ENCODE measurements at regions not wholly inside any gene's neighbourhood (a gene's known extent, or its start where the extent isn't known, plus 50 kb on each side); places are given as distances from the start of the nearest gene placed in this dataset.

DNA sequence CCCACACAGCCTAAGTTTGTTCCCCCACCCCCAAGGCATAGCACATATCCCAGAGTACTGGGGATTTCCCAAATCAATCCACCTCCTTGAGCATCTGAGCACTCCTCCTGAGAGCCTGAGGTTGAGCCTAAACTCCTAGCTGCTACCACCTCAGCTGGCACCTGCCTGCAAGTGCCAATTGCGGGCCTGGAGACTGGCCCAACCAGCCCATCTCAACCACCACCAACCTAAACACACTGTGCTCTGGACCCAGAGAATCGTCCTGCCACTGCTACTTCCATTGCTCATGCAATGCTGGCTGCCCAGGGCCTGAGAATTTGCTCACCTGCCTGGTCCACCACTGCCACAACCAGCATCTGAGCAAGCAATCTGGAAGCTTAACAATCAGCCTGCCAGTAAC, 177.1 kb downstream of the FGF13 start:
- WGBS (ENCODE audit: insufficient coverage), result 58% methylated on average over 2 of the region's 2 CpGs
- H3K36me3 ChIP-seq (ENCODE audit: control insufficient read depth, insufficient read depth, low read length), result no peaks in the 10 kb centered on the region

GRCh38 chrX:138519296-138519695, 192.2 kb downstream of the FGF13 start:
- Histone ChIP-seq H3K36me3 (ENCODE audit: control insufficient read depth, insufficient read depth, low read length) (no peaks in the 10 kb centered on the region), H3K27ac (ENCODE audit: low read length) (peak overlapping the region; percentile 11), H3K4me1 (ENCODE audit: control insufficient read depth, insufficient read depth, low read length) (no peaks in the 10 kb centered on the region), H3K27me3 (ENCODE audit: control insufficient read depth, insufficient read depth, low read length) (no peaks in the 10 kb centered on the region), H3K9me3 (replicated peaks; ENCODE audit: control insufficient read depth, low read depth, low read length) (no peaks in the 10 kb centered on the region), H3K4me3 (ENCODE audit: low read length) (no peak overlapping the region)
- WGBS (ENCODE audit: insufficient coverage), result no CpG with 5 or more reads among the region's 2 CpGs
- peak; percentile 95 for DNase-seq

More for the DNA sequence above, 177.1 kb downstream of the FGF13 start:
- Histone ChIP-seq H3K4me1 (ENCODE audit: control insufficient read depth, insufficient read depth, low read length) (no peaks in the 10 kb centered on the region), H3K27ac (ENCODE audit: low read length) (no peak overlapping the region), H3K9me3 (replicated peaks; ENCODE audit: control insufficient read depth, low read depth, low read length) (no peaks in the 10 kb centered on the region), H3K4me3 (ENCODE audit: low read length) (no peak overlapping the region), H3K27me3 (ENCODE audit: control insufficient read depth, insufficient read depth, low read length) (peaks cover 2% of the 10 kb centered on the region)
- no peak for DNase-seq

GRCh38 chrX:138504273-138504672, 207.2 kb downstream of the FGF13 start:
- 61% methylated on average over 2 of the region's 3 CpGs for WGBS (ENCODE audit: insufficient coverage)
- Histone ChIP-seq H3K27me3 (ENCODE audit: control insufficient read depth, insufficient read depth, low read length) (no peaks in the 10 kb centered on the region), H3K36me3 (ENCODE audit: control insufficient read depth, insufficient read depth, low read length) (no peaks in the 10 kb centered on the region), H3K27ac (ENCODE audit: low read length) (no peak overlapping the region), H3K4me3 (ENCODE audit: low read length) (no peak overlapping the region), H3K9me3 (replicated peaks; ENCODE audit: control insufficient read depth, low read depth, low read length) (no peaks in the 10 kb centered on the region), H3K4me1 (ENCODE audit: control insufficient read depth, insufficient read depth, low read length) (no peaks in the 10 kb centered on the region)
- peak; percentile 78 for DNase-seq

GRCh38 chrX:138492371-138492770, 219.1 kb downstream of the FGF13 start:
- WGBS (ENCODE audit: insufficient coverage), result no CpG with 5 or more reads among the region's 3 CpGs
- no peaks in the 10 kb centered on the region for H3K4me1 ChIP-seq (ENCODE audit: control insufficient read depth, insufficient read depth, low read length)
- no peak overlapping the region for H3K27ac ChIP-seq (ENCODE audit: low read length)

DNA sequence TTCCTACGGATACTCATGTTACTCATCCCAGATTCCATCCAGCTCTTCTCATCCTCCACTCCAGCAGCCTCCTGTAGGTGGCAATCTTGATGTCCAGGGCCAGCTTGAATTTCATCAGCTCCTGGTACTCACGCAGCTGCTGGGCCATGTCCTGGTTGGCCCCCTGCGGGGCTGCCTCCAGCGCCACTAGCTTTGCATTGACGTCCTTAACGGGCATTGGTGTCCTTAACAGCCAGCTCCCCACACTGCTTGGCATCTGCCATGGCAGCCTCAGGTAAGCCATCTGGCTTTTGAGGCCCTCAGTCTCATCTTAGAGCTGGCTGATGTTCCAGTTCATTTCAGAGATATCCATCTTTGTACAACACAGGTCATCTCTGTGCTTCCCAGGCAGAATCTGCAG, 223.7 kb downstream of the FGF13 start:
- Histone ChIP-seq H3K9me3 (replicated peaks; ENCODE audit: control insufficient read depth, low read depth, low read length) (no peaks in the 10 kb centered on the region), H3K27me3 (ENCODE audit: control insufficient read depth, insufficient read depth, low read length) (peaks cover 16% of the 10 kb centered on the region), H3K36me3 (ENCODE audit: control insufficient read depth, insufficient read depth, low read length) (no peaks in the 10 kb centered on the region), H3K4me1 (ENCODE audit: control insufficient read depth, insufficient read depth, low read length) (no peaks in the 10 kb centered on the region), H3K4me3 (ENCODE audit: low read length) (no peak overlapping the region), H3K27ac (ENCODE audit: low read length) (no peak overlapping the region)
- DNase-seq, result no peak
- WGBS (ENCODE audit: insufficient coverage), result 77% methylated on average over 6 of the region's 6 CpGs

More at GRCh38 chrX:138492371-138492770, 219.1 kb downstream of the FGF13 start:
- Histone ChIP-seq H3K4me3 (ENCODE audit: low read length) (no peak overlapping the region), H3K27me3 (ENCODE audit: control insufficient read depth, insufficient read depth, low read length) (peaks cover 11% of the 10 kb centered on the region), H3K9me3 (replicated peaks; ENCODE audit: control insufficient read depth, low read depth, low read length) (no peaks in the 10 kb centered on the region), H3K36me3 (ENCODE audit: control insufficient read depth, insufficient read depth, low read length) (no peaks in the 10 kb centered on the region)
- DNase-seq, result no peak

GRCh38 chrX:138485767-138486166, 225.8 kb downstream of the FGF13 start:
- Histone ChIP-seq H3K27me3 (ENCODE audit: control insufficient read depth, insufficient read depth, low read length) (peaks cover 17% of the 10 kb centered on the region), H3K4me3 (ENCODE audit: low read length) (no peak overlapping the region), H3K4me1 (ENCODE audit: control insufficient read depth, insufficient read depth, low read length) (no peaks in the 10 kb centered on the region), H3K27ac (ENCODE audit: low read length) (no peak overlapping the region), H3K36me3 (ENCODE audit: control insufficient read depth, insufficient read depth, low read length) (no peaks in the 10 kb centered on the region), H3K9me3 (replicated peaks; ENCODE audit: control insufficient read depth, low read depth, low read length) (no peaks in the 10 kb centered on the region)
- no CpG with 5 or more reads among the region's 1 CpG for WGBS (ENCODE audit: insufficient coverage)
- no peak for DNase-seq

DNA sequence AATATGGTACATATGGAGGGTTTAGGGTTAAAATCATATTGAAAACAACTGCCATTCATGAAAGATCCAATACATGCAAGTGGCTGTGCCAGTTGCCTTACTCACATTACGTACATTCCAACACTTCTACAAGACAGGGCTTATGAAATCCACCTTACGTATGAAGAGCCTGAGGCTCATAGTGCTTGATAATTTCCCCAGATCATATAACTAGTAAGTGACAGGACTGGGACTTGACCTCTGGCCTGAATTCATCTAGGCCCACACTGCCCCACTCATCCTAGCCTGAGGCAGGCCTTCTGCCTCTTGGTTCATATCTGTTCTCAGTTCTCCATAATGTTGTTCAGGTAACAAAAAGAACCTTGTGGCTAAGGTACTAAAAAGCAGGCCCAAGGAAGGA, 226.3 kb downstream of the FGF13 start:
- H3K4me1 ChIP-seq (ENCODE audit: control insufficient read depth, insufficient read depth, low read length), result no peaks in the 10 kb centered on the region
- H3K27ac ChIP-seq (ENCODE audit: low read length), result no peak overlapping the region
- no peaks in the 10 kb centered on the region for H3K36me3 ChIP-seq (ENCODE audit: control insufficient read depth, insufficient read depth, low read length)
- DNase-seq, result no peak
- peaks cover 17% of the 10 kb centered on the region for H3K27me3 ChIP-seq (ENCODE audit: control insufficient read depth, insufficient read depth, low read length)
- WGBS (ENCODE audit: insufficient coverage), result no CpG with 5 or more reads among the region's 2 CpGs
- H3K9me3 ChIP-seq (replicated peaks; ENCODE audit: control insufficient read depth, low read depth, low read length), result no peaks in the 10 kb centered on the region
- H3K4me3 ChIP-seq (ENCODE audit: low read length), result no peak overlapping the region

DNA sequence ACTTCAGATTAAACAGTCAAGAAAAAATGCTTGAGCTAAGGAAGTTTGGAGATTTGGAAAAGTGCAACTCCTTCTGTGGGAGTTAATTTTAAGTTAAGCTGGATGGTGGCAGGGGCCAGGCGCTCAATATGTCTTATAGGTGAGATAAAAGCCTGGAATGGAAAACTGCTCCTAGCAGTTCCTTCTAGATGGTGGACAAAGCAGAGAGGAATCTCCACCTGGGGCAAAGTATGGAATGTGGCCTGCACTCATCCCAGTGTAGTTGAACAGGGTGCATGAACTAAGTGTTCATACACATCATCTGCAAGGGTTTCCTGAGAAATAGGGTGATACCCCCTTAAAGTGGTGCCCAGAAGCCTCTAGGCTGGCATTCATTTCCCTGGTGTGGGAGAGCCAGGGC, 227.1 kb downstream of the FGF13 start:
- 73% methylated on average over 1 of the region's 1 CpG for WGBS (ENCODE audit: insufficient coverage)

DNA sequence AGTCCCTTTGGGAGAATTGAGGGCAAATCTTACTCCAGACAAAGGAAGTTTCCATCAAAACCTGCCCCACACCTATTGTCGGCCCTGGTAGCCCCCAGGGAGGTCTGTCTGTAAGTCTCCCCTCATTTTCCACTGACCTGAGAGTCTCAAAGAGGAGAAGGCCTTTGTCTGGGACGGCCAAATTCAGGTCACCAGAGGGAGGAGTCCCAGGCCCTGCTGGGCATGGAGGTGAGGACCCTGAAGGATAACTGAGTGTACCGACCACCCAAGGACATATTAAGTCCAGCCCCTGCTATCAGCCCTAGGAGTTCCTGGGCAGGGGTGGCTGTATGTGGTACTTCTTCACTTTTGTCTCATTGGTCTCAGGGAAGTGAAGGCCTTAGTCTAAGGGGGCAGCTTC, 229.9 kb downstream of the FGF13 start:
- Histone ChIP-seq H3K4me1 (ENCODE audit: control insufficient read depth, insufficient read depth, low read length) (no peaks in the 10 kb centered on the region), H3K36me3 (ENCODE audit: control insufficient read depth, insufficient read depth, low read length) (no peaks in the 10 kb centered on the region), H3K4me3 (ENCODE audit: low read length) (no peak overlapping the region), H3K9me3 (replicated peaks; ENCODE audit: control insufficient read depth, low read depth, low read length) (no peaks in the 10 kb centered on the region), H3K27ac (ENCODE audit: low read length) (no peak overlapping the region), H3K27me3 (ENCODE audit: control insufficient read depth, insufficient read depth, low read length) (peaks cover 9% of the 10 kb centered on the region)
- no CpG with 5 or more reads among the region's 3 CpGs for WGBS (ENCODE audit: insufficient coverage)
- DNase-seq, result no peak

More for the DNA sequence above, 227.1 kb downstream of the FGF13 start:
- no peak for DNase-seq
- Histone ChIP-seq H3K4me1 (ENCODE audit: control insufficient read depth, insufficient read depth, low read length) (no peaks in the 10 kb centered on the region), H3K36me3 (ENCODE audit: control insufficient read depth, insufficient read depth, low read length) (no peaks in the 10 kb centered on the region), H3K27me3 (ENCODE audit: control insufficient read depth, insufficient read depth, low read length) (peaks cover 17% of the 10 kb centered on the region), H3K27ac (ENCODE audit: low read length) (no peak overlapping the region), H3K4me3 (ENCODE audit: low read length) (no peak overlapping the region), H3K9me3 (replicated peaks; ENCODE audit: control insufficient read depth, low read depth, low read length) (no peaks in the 10 kb centered on the region)

- no peaks in the 10 kb centered on the region for H3K9me3 ChIP-seq (replicated peaks; ENCODE audit: control insufficient read depth, low read depth, low read length)
- no peaks in the 10 kb centered on the region for H3K4me1 ChIP-seq (ENCODE audit: control insufficient read depth, insufficient read depth, low read length)
- 76% methylated on average over 2 of the region's 4 CpGs for WGBS (ENCODE audit: insufficient coverage)
- H3K27me3 ChIP-seq (ENCODE audit: control insufficient read depth, insufficient read depth, low read length), result peaks cover 4% of the 10 kb centered on the region
- no peaks in the 10 kb centered on the region for H3K36me3 ChIP-seq (ENCODE audit: control insufficient read depth, insufficient read depth, low read length)
- no peak overlapping the region for H3K27ac ChIP-seq (ENCODE audit: low read length)
- no peak overlapping the region for H3K4me3 ChIP-seq (ENCODE audit: low read length)
- DNase-seq, result no peak
Measured at GRCh38 chrX:138463476-138463875, 248.0 kb downstream of the FGF13 start.
